ENCODE measurements at regions not wholly inside any gene's neighbourhood (a gene's known extent, or its start where the extent isn't known, plus 50 kb on each side); places are given as distances from the start of the nearest gene placed in this dataset.

DNA sequence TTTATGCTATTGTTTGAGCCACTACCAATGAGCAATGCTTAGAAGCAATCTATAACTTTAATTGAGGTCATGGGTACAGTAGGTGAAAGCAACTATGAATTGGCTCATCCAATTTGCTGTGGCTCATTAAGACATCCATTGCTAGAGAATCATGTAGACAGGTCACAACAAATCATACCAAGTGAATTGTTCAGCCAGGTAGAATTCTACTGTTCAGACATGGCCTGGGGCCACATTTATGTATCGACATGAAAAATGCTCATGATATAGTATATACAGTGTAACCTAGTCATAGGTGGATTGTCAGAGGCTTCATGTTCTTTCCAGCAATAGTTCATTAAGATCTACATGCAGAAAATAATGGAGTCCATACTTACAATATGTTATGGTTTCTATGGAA lies 633.7 kb upstream of the EYS start:
- TF ChIP-seq, protein P1, sequence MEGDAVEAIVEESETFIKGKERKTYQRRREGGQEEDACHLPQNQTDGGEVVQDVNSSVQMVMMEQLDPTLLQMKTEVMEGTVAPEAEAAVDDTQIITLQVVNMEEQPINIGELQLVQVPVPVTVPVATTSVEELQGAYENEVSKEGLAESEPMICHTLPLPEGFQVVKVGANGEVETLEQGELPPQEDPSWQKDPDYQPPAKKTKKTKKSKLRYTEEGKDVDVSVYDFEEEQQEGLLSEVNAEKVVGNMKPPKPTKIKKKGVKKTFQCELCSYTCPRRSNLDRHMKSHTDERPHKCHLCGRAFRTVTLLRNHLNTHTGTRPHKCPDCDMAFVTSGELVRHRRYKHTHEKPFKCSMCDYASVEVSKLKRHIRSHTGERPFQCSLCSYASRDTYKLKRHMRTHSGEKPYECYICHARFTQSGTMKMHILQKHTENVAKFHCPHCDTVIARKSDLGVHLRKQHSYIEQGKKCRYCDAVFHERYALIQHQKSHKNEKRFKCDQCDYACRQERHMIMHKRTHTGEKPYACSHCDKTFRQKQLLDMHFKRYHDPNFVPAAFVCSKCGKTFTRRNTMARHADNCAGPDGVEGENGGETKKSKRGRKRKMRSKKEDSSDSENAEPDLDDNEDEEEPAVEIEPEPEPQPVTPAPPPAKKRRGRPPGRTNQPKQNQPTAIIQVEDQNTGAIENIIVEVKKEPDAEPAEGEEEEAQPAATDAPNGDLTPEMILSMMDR (IDR thresholded peaks at IDR 0.05; ENCODE audit: control insufficient read depth, insufficient read depth, low read depth, low read length, missing control alignments) = no peak
- DNase-seq (ENCODE audit: low read depth) = no peak
- H3K4me3 ChIP-seq (ENCODE audit: control insufficient read depth, low read depth, low read length) = no peak overlapping the region

DNA sequence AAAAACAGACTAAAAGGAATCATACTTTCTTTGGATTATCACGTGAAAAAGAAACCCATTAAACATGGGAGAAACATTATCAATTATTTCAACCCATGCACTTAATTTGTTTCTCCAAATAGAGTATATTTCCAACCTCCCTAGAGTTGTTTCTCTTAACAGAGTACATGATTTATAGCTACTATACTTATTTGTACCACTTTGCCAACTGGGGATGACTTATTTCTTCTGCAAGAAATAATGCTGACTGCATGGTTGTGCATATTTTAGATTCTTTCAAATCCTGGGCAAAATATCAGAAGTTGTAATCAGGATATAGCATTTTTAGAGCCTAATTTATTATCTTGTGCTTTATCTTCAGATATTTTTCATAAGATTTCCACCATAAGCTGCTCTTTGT lies 629.1 kb upstream of the EYS start:
- TF ChIP-seq, protein P1 (IDR thresholded peaks at IDR 0.05; ENCODE audit: control insufficient read depth, insufficient read depth, low read depth, low read length, missing control alignments) = no peak
- H3K4me3 ChIP-seq (ENCODE audit: control insufficient read depth, low read depth, low read length) = no peak overlapping the region
- no peak for DNase-seq (ENCODE audit: low read depth)

DNA sequence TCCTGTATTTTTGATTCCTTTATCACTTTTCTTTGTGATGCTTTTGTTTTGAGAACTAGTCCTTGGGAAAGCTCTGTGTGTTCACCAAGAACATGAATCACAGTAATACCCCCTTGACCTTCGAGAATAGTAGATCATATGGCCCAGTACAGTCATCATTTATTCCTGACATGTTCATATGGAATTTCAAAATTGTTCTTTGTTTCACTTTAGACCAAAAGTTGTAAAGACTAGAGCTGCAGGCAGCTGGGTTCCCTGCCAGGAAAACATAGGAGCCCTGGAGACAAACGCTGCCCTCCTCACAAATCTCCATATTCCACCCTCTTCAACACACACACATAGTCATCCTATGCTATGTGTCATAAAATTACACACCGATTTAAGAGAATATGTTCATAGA lies 621.2 kb upstream of the EYS start:
- DNase-seq (ENCODE audit: low read depth) = no peak
- no peak overlapping the region for H3K4me3 ChIP-seq (ENCODE audit: control insufficient read depth, low read depth, low read length)
- TF ChIP-seq, protein P1 (IDR thresholded peaks at IDR 0.05; ENCODE audit: control insufficient read depth, insufficient read depth, low read depth, low read length, missing control alignments) = no peak

- TF ChIP-seq, protein P1 (IDR thresholded peaks at IDR 0.05; ENCODE audit: control insufficient read depth, insufficient read depth, low read depth, low read length, missing control alignments) = no peak
- DNase-seq (ENCODE audit: low read depth) = no peak
- H3K4me3 ChIP-seq (ENCODE audit: control insufficient read depth, low read depth, low read length) = no peak overlapping the region
Observed at GRCh38 chr6:66326228-66326627, 619.2 kb upstream of the EYS start.

GRCh38 chr6:66321017-66321416 lies 614.0 kb upstream of the EYS start:
- TF ChIP-seq, protein P1 (IDR thresholded peaks at IDR 0.05; ENCODE audit: control insufficient read depth, insufficient read depth, low read depth, low read length, missing control alignments) = no peak
- no peak overlapping the region for H3K4me3 ChIP-seq (ENCODE audit: control insufficient read depth, low read depth, low read length)
- no peak for DNase-seq (ENCODE audit: low read depth)

DNA sequence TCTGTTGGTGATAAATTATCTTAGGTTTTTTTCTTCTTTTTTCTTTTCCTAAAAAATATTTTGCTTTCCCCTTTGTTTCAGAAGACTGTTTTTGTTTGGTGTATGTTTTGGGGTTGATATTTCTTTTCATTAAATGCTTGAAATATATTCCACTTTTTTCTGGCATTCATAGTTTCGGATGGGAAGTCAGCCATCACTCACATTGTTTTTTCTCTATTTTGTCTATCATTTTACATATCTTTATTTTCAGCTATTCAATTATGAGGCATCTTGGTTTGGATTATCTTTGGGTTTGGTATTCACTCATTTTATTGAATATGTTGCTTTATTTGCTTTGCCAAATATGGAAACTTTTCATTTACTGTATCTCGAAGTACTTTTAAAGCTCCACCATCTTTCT lies 600.5 kb upstream of the EYS start:
- DNase-seq (ENCODE audit: low read depth) = no peak
- TF ChIP-seq, protein P1 (IDR thresholded peaks at IDR 0.05; ENCODE audit: control insufficient read depth, insufficient read depth, low read depth, low read length, missing control alignments) = no peak
- no peak overlapping the region for H3K4me3 ChIP-seq (ENCODE audit: control insufficient read depth, low read depth, low read length)

GRCh38 chr6:66291905-66292304 lies 584.9 kb upstream of the EYS start:
- TF ChIP-seq, protein P1 (IDR thresholded peaks at IDR 0.05; ENCODE audit: control insufficient read depth, insufficient read depth, low read depth, low read length, missing control alignments) = no peak
- DNase-seq (ENCODE audit: low read depth) = no peak
- H3K4me3 ChIP-seq (ENCODE audit: control insufficient read depth, low read depth, low read length) = no peak overlapping the region

All from AG09309 (cell line).